ENCODE measurements at regions not wholly inside any gene's neighbourhood (a gene's known extent, or its start where the extent isn't known, plus 50 kb on each side); places are given as distances from the start of the nearest gene placed in this dataset.

DNA sequence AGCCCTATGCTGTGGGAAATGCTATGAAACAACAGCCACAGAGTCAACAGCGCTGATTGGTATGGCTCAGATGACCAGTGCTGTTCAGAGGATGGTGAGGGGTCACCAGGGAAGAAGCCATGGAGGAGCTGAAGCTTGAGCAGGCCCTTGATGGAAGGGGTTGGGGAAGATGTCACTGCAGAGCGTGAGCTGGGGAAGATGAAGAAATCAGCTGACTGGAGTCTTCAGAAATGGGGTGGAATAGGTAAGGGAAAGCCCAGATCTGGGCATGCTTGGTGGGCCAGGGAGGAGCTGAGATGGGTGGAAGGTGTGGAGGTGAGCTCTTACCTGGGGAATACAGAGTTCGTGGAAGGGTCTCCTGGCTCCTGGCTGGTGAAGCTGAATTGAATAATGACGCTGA lies 105.4 kb upstream of the PLET1 start:
- no peak for ATAC-seq (ENCODE audit: low read depth in 2 of 2)
- Mint-ChIP-seq H3K27ac (no peak overlapping the region), H3K36me3 (peaks cover 7 to 11% of the 10 kb centered on the region in 2 donors), H3K4me1 (no peaks in the 10 kb centered on the region), H3K9me3 (peaks cover 0 to under 1% (median 0%) of the 10 kb centered on the region in 7 donors), H3K4me3 (no peak overlapping the region), H3K27me3 (no peaks in the 10 kb centered on the region)
- no peak for DNase-seq

DNA sequence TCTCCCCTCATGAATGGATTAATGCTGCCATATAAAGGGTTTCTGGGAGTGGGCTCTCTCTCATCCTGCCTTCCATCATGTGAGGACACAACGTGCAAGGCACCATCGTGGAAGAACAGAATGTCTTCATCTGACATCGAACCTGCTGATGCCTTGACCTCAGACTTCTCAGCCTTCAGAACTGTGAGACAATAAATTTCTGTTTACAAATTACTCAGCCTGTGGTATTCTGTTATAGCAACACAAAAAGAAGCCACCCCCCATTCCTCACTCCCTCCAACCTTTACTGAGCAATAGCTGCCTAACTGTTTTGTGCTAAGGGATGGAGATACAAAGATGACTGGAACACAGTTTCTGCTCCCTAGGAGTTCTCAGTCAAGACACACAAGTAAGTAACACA lies 106.1 kb upstream of the PLET1 start:
- no peak for ATAC-seq (ENCODE audit: low read depth in 2 of 2)
- H3K27me3 Mint-ChIP-seq = no peaks in the 10 kb centered on the region
- H3K4me3 Mint-ChIP-seq = no peak overlapping the region
- peaks cover 0 to 4% (median 1%) of the 10 kb centered on the region in 7 donors for H3K9me3 Mint-ChIP-seq
- peaks cover 7% of the 10 kb centered on the region in 2 donors for H3K36me3 Mint-ChIP-seq
- no peaks in the 10 kb centered on the region for H3K4me1 Mint-ChIP-seq
- DNase-seq = no peak
- H3K27ac Mint-ChIP-seq = no peak overlapping the region

- no peak for ATAC-seq (ENCODE audit: low read depth in 2 of 2)
- H3K9me3 Mint-ChIP-seq = peaks cover 0 to 7% (median 3%) of the 10 kb centered on the region in 7 donors
- H3K27ac Mint-ChIP-seq = no peak overlapping the region
Observed at GRCh38 chr11:112367461-112367860, 106.8 kb upstream of the PLET1 start.

GRCh38 chr11:112367895-112368294 lies 107.2 kb upstream of the PLET1 start:
- Mint-ChIP-seq H3K4me3 (peak overlapping the region in 1 of 8 donors; percentile 57), H3K36me3 (peaks cover 7% of the 10 kb centered on the region in 2 donors), H3K4me1 (no peaks in the 10 kb centered on the region), H3K27me3 (no peaks in the 10 kb centered on the region), H3K27ac (no peak overlapping the region), H3K9me3 (peaks cover 0 to 7% (median 4%) of the 10 kb centered on the region in 7 donors)
- DNase-seq (no peak), ATAC-seq (ENCODE audit: low read depth in 2 of 2) (no peak)

More at GRCh38 chr11:112367461-112367860, 106.8 kb upstream of the PLET1 start:
- Mint-ChIP-seq H3K4me1 (no peaks in the 10 kb centered on the region), H3K36me3 (peaks cover 7% of the 10 kb centered on the region in 2 donors), H3K27me3 (no peaks in the 10 kb centered on the region), H3K4me3 (no peak overlapping the region)
- DNase-seq = no peak

DNA sequence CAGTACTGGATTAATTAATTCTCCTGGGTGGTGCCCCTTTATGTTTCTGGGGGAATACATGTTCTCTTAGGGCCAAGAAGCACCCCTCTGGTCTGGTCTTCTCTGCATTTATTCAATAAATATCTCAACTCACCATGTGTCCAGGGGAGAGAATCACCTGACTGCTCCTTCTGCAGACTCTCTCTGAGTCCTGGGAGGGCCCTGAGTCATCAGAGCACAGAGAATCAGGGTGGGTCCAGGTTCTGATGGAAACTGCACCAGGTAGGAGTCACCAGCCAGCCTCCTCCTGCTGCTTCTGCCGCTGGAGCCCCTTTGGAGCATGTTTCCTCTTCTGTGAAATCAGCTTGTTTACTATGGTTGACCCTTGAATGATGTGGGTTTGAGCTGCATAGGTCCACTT lies 107.7 kb upstream of the PLET1 start:
- H3K4me3 Mint-ChIP-seq = no peak overlapping the region
- peaks cover 7% of the 10 kb centered on the region in 2 donors for H3K36me3 Mint-ChIP-seq
- peaks cover 0 to 9% (median 5%) of the 10 kb centered on the region in 7 donors for H3K9me3 Mint-ChIP-seq
- H3K27me3 Mint-ChIP-seq = no peaks in the 10 kb centered on the region
- ATAC-seq (ENCODE audit: low read depth in 2 of 2) = no peak
- DNase-seq = no peak
- H3K4me1 Mint-ChIP-seq = no peaks in the 10 kb centered on the region
- no peak overlapping the region for H3K27ac Mint-ChIP-seq

DNA sequence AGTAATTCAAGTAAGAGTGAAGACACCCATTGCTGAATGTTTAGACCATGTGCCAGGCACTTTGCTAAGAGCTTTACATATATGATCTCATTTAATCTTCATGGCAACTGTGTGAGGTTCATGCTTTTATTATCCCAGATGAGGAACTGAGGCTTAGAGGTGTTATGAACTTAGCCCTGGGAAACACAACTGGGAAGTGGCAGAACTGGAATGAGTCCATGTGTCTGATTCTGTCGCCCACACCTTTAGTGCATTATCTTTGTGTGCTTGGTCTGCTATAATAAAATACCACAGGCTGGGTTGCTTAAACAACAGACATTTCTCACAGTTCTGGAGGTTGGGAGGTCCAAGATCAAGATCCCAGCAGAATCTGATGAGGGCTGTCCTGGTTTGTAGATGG lies 108.7 kb upstream of the PLET1 start:
- no peak for ATAC-seq (ENCODE audit: low read depth in 2 of 2)
- H3K27me3 Mint-ChIP-seq = no peaks in the 10 kb centered on the region
- peaks cover under 1 to 7% of the 10 kb centered on the region in 2 donors for H3K36me3 Mint-ChIP-seq
- DNase-seq = no peak
- peaks cover 0 to 9% (median 5%) of the 10 kb centered on the region in 7 donors for H3K9me3 Mint-ChIP-seq
- H3K4me3 Mint-ChIP-seq = no peak overlapping the region
- H3K4me1 Mint-ChIP-seq = no peaks in the 10 kb centered on the region
- H3K27ac Mint-ChIP-seq = no peak overlapping the region

DNA sequence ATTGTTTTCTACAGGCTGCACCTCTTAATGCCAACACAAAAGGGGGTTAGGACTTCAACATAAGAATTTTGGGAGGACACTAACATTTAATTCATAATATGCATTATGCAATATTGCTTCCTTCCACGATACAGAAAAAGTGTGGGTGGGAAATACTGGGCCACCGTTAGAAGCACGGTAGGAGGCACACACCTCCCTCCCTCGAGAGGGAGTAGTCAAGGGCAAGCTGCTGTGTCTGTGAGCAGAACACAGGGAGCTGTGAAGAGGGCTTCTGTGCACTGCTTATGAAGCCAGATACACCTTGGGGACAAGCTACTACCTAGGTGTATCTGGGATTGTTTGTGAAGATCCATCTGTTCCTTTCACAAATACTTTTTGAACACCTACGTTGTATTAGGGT lies 109.3 kb upstream of the PLET1 start:
- H3K4me3 Mint-ChIP-seq = no peak overlapping the region
- H3K27ac Mint-ChIP-seq = no peak overlapping the region
- H3K4me1 Mint-ChIP-seq = no peaks in the 10 kb centered on the region
- H3K9me3 Mint-ChIP-seq = peaks cover 0 to 9% (median 5%) of the 10 kb centered on the region in 7 donors
- no peak for ATAC-seq (ENCODE audit: low read depth in 2 of 2)
- H3K36me3 Mint-ChIP-seq = peaks cover 0 to 7% of the 10 kb centered on the region in 2 donors
- DNase-seq = no peak
- H3K27me3 Mint-ChIP-seq = no peaks in the 10 kb centered on the region

- no peak overlapping the region for H3K4me3 Mint-ChIP-seq
- peaks cover 0 to 9% (median 5%) of the 10 kb centered on the region in 7 donors for H3K9me3 Mint-ChIP-seq
- H3K27me3 Mint-ChIP-seq = no peaks in the 10 kb centered on the region
- no peaks in the 10 kb centered on the region for H3K36me3 Mint-ChIP-seq
- DNase-seq = no peak
- ATAC-seq (ENCODE audit: low read depth in 2 of 2) = no peak
- H3K4me1 Mint-ChIP-seq = no peaks in the 10 kb centered on the region
- no peak overlapping the region for H3K27ac Mint-ChIP-seq
Observed at GRCh38 chr11:112374486-112375140, 114.0 kb upstream of the PLET1 start.

GRCh38 chr11:112377946-112378345 lies 117.3 kb upstream of the PLET1 start:
- no peak for DNase-seq
- ATAC-seq (ENCODE audit: low read depth in 2 of 2) = no peak
- Mint-ChIP-seq H3K27me3 (peaks cover 0 to 2% (median 0%) of the 10 kb centered on the region in 3 donors), H3K9me3 (peaks cover 0 to 4% (median under 1%) of the 10 kb centered on the region in 7 donors), H3K4me1 (no peaks in the 10 kb centered on the region), H3K4me3 (no peak overlapping the region), H3K36me3 (no peaks in the 10 kb centered on the region), H3K27ac (no peak overlapping the region)

DNA sequence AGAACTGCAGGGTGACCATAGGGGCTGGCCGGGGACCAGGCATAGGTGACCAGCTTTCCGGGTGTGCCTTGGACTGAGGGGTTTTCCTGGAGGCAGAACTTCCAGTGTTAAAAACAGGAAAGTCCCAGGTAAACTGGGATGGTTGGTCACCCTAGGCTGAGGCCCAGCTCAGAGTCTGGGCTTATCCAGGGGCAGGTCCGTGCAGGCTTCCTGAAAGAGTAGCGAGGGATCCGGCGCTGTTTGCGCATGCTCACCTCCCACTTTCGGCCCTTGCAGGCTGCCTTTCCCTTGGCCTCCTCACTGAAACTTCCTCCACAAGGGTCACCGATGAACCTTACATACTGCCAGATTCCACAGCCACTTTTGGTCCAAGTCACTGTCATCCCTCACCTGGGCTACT lies 119.8 kb upstream of the PLET1 start:
- ATAC-seq (ENCODE audit: low read depth in 2 of 2) (no peak), DNase-seq (no peak)
- Mint-ChIP-seq H3K27me3 (peaks cover 0 to 9% (median 0%) of the 10 kb centered on the region in 3 donors), H3K36me3 (no peaks in the 10 kb centered on the region), H3K27ac (no peak overlapping the region), H3K4me3 (no peak overlapping the region), H3K9me3 (peaks cover 0 to 3% (median 0%) of the 10 kb centered on the region in 7 donors), H3K4me1 (no peaks in the 10 kb centered on the region)

GRCh38 chr11:112381578-112381977 lies 120.9 kb upstream of the PLET1 start:
- Mint-ChIP-seq H3K4me3 (no peak overlapping the region), H3K9me3 (peaks cover 0 to 8% (median 4%) of the 10 kb centered on the region in 7 donors), H3K27ac (no peak overlapping the region), H3K27me3 (peaks cover 0 to 9% (median 4%) of the 10 kb centered on the region in 3 donors), H3K4me1 (no peaks in the 10 kb centered on the region), H3K36me3 (no peaks in the 10 kb centered on the region)
- ATAC-seq (ENCODE audit: low read depth in 2 of 2) (no peak), DNase-seq (no peak)

DNA sequence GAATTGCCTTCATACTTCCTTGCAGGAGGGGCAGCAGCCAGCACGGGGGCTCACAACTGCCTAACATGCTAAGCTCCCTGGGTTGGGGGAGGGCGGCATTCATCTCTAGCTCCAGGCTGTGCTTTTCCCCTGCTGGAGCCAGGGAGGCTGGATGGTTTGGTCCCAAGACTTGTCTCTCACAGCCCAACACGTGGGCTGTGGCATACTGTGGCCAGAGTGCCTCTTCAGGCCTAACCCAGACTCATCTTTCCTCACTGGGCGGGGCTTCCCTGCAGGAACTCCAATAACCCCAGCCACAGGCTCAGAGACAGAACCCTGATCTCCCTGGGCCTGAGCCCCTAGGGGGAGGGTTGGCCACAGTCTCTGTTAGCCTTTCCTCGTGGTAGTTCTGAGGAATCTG lies 121.9 kb upstream of the PLET1 start:
- Mint-ChIP-seq H3K4me1 (no peaks in the 10 kb centered on the region), H3K27ac (no peak overlapping the region), H3K36me3 (no peaks in the 10 kb centered on the region), H3K9me3 (peaks cover 0 to 13% (median 5%) of the 10 kb centered on the region in 7 donors), H3K27me3 (peaks cover 0 to 9% (median 4%) of the 10 kb centered on the region in 3 donors), H3K4me3 (no peak overlapping the region)
- DNase-seq = no peak
- no peak for ATAC-seq (ENCODE audit: low read depth in 2 of 2)

- H3K27ac Mint-ChIP-seq = no peak overlapping the region
- DNase-seq = no peak
- H3K27me3 Mint-ChIP-seq = peaks cover 8 to 33% (median 17%) of the 10 kb centered on the region in 3 donors
- H3K36me3 Mint-ChIP-seq = peaks cover 4 to 22% of the 10 kb centered on the region in 2 donors
- peaks cover 7 to 33% (median 11%) of the 10 kb centered on the region in 7 donors for H3K9me3 Mint-ChIP-seq
- ATAC-seq (ENCODE audit: low read depth in 2 of 2) = no peak
- no peak overlapping the region for H3K4me3 Mint-ChIP-seq
- H3K4me1 Mint-ChIP-seq = no peaks in the 10 kb centered on the region
Observed at GRCh38 chr11:112388496-112388895, 127.8 kb upstream of the PLET1 start.

DNA sequence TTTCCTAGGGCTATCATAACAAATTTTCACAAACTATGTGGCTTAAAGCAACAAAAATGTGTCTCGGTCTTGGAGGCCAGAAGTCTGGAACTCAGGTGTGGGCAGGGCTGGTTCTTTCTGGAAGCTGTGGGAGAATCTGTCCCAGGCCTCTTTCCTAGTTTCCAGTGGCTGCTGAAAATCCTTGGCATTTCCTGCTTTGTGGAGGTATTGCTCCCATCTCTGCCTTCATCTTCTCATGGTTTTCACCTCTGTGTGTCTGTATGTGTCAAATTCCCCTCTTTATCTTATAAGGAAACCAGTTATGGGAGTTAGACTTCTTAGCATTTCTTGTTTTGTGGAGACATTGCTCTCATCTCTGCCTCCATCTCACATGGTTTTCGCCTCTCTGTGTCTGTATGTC lies 130.4 kb upstream of the PLET1 start:
- H3K4me3 Mint-ChIP-seq = no peak overlapping the region
- H3K9me3 Mint-ChIP-seq = peaks cover 4 to 28% (median 11%) of the 10 kb centered on the region in 7 donors
- H3K27me3 Mint-ChIP-seq = peaks cover 8 to 31% (median 13%) of the 10 kb centered on the region in 3 donors
- H3K4me1 Mint-ChIP-seq = no peaks in the 10 kb centered on the region
- ATAC-seq (ENCODE audit: low read depth in 2 of 2) = no peak
- DNase-seq = no peak
- H3K36me3 Mint-ChIP-seq = peaks cover 4 to 22% of the 10 kb centered on the region in 2 donors
- H3K27ac Mint-ChIP-seq = no peak overlapping the region

Data from naive B cell (primary cell).